ENCODE measurements at regions not wholly inside any gene's neighbourhood (a gene's known extent, or its start where the extent isn't known, plus 50 kb on each side); places are given as distances from the start of the nearest gene placed in this dataset.

- no peak for DNase-seq (ENCODE audit: low read depth)
Measured at GRCh38 chr16:7183768-7184167, 148.9 kb upstream of the RBFOX1 start.

GRCh38 chr16:7182510-7183109, 150.0 kb upstream of the RBFOX1 start:
- DNase-seq (ENCODE audit: low read depth), result no peak

GRCh38 chr16:7177875-7178274, 154.8 kb upstream of the RBFOX1 start:
- DNase-seq (ENCODE audit: low read depth), result no peak

GRCh38 chr16:7171151-7171550, 161.5 kb upstream of the RBFOX1 start:
- DNase-seq (ENCODE audit: low read depth), result no peak

- no peak for DNase-seq (ENCODE audit: low read depth)
Measured at GRCh38 chr16:7167626-7168025, 165.0 kb upstream of the RBFOX1 start.

- no peak for DNase-seq (ENCODE audit: low read depth)
Measured at GRCh38 chr16:7161891-7162290, 170.8 kb upstream of the RBFOX1 start.

GRCh38 chr16:7160093-7160492, 172.6 kb upstream of the RBFOX1 start:
- no peak for DNase-seq (ENCODE audit: low read depth)

- no peak for DNase-seq (ENCODE audit: low read depth)
Measured at GRCh38 chr16:7158481-7158880, 174.2 kb upstream of the RBFOX1 start.

GRCh38 chr16:7150230-7150629, 182.4 kb upstream of the RBFOX1 start:
- no peak for DNase-seq (ENCODE audit: low read depth)

- no peak for DNase-seq (ENCODE audit: low read depth)
Measured at GRCh38 chr16:7148606-7149005, 184.0 kb upstream of the RBFOX1 start.

- DNase-seq (ENCODE audit: low read depth), result no peak
Measured at GRCh38 chr16:7140899-7141298, 191.7 kb upstream of the RBFOX1 start.

- DNase-seq (ENCODE audit: low read depth), result no peak
Measured at GRCh38 chr16:7137560-7138330, 194.9 kb upstream of the RBFOX1 start.

GRCh38 chr16:7132465-7132864, 200.2 kb upstream of the RBFOX1 start:
- no peak for DNase-seq (ENCODE audit: low read depth)

GRCh38 chr16:7124701-7125100, 207.9 kb upstream of the RBFOX1 start:
- no peak for DNase-seq (ENCODE audit: low read depth)

- no peak for DNase-seq (ENCODE audit: low read depth)
Measured at GRCh38 chr16:7124242-7124641, 208.4 kb upstream of the RBFOX1 start.

- no peak for DNase-seq (ENCODE audit: low read depth)
Measured at GRCh38 chr16:7116734-7117133, 215.9 kb upstream of the RBFOX1 start.

GRCh38 chr16:7115898-7116297, 216.7 kb upstream of the RBFOX1 start:
- no peak for DNase-seq (ENCODE audit: low read depth)

GRCh38 chr16:7113949-7114348, 218.7 kb upstream of the RBFOX1 start:
- DNase-seq (ENCODE audit: low read depth), result no peak

GRCh38 chr16:7113395-7113794, 219.2 kb upstream of the RBFOX1 start:
- DNase-seq (ENCODE audit: low read depth), result no peak

GRCh38 chr16:7111265-7111664, 221.4 kb upstream of the RBFOX1 start:
- DNase-seq (ENCODE audit: low read depth), result no peak

- no peak for DNase-seq (ENCODE audit: low read depth)
Measured at GRCh38 chr16:7107436-7107835, 225.2 kb upstream of the RBFOX1 start.

- DNase-seq (ENCODE audit: low read depth), result no peak
Measured at GRCh38 chr16:7103056-7103455, 229.6 kb upstream of the RBFOX1 start.

- no peak for DNase-seq (ENCODE audit: low read depth)
Measured at GRCh38 chr16:7101054-7101453, 231.6 kb upstream of the RBFOX1 start.

- DNase-seq (ENCODE audit: low read depth), result no peak
Measured at GRCh38 chr16:7097518-7097917, 235.1 kb upstream of the RBFOX1 start.

All from GM04504 (cell line).